Dendritic cell treated with granulocyte-macrophage colony-stimulating factor and Interleukin-4, amounts not matched to agents 40 ng/mL and 50 ng/mL, for 4 days (primary cell): ENCODE measurements at regions not wholly inside any gene's neighbourhood (a gene's known extent, or its start where the extent isn't known, plus 50 kb on each side); places are given as distances from the start of the nearest gene placed in this dataset.

Source experiments
- H3K27ac Mint-ChIP-seq: one replicate; pipeline ENCODE4 v1.8.0; 2022; ENCODE audit warnings: mild to moderate bottlenecking, mixed read lengths
- H3K27me3 Mint-ChIP-seq: one replicate; pipeline ENCODE4 v1.8.0; 2022; ENCODE audit warnings: mild to moderate bottlenecking, mixed read lengths
- H3K36me3 Mint-ChIP-seq: one replicate; pipeline ENCODE4 v1.8.0; 2022; ENCODE audit warnings: low read depth, mixed read lengths
- H3K4me1 Mint-ChIP-seq: one replicate; pipeline ENCODE4 v1.8.0; 2022; ENCODE audit warnings: low read depth, mixed read lengths
- H3K4me3 Mint-ChIP-seq: one replicate; pipeline ENCODE4 v1.8.0; 2022; ENCODE audit warnings: mild to moderate bottlenecking, moderate library complexity, mixed read lengths
- H3K9me3 Mint-ChIP-seq: one replicate; pipeline ENCODE4 v1.8.0; 2022; ENCODE audit warnings: mixed read lengths
- intact Hi-C: fragments of 100-400 bp; cut with micrococcal nuclease; formaldehyde crosslinking; loops from one replicate; pipeline ENCODE4 v1.15.0; 2022

DNA sequence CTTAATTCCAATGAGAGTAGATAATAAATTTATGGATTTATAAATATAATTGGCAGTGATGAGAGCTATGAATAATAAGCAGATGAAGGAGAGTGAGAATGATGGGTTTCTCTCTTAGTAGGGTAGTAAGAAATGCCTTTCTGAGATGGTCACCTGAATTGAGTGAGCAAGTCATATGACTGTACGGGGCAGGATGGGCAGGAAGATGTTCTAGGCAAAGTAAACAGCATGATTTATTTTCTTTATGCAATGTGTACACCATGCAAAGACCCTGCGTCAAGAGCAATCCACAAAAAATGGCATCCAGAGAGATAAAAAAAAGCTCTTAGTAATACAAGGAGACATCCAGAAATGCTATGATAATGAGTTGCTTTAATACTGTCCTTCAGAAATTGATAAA is 409.9 kb downstream of the HLX start:
- Mint-ChIP-seq H3K36me3 (no peaks in the 10 kb centered on the region), H3K27me3 (no peaks in the 10 kb centered on the region), H3K9me3 (no peaks in the 10 kb centered on the region), H3K27ac (no peak overlapping the region), H3K4me3 (no peak overlapping the region), H3K4me1 (no peaks in the 10 kb centered on the region)
- intact Hi-C loops: no loop called here

DNA sequence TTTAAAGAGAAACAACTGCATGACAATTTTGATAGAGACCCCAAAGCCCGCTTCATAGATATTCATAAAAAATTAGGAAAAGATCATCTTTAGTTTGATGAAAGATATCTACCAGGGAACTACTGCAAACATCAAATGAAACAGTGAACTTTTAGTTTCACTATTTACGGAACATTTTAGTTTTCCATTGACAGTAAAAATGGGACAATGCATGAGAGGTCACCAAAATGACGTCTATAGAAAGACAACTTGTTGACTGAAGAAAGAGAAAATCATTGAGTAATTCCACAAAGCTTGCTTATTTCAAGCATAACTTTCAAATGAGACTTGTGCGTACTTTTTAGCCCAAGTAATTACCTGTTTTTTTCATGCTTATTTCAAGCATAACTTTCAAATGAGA is 411.4 kb downstream of the HLX start:
- intact Hi-C loops: no loop called here
- no peak overlapping the region for H3K4me3 Mint-ChIP-seq
- no peaks in the 10 kb centered on the region for H3K27me3 Mint-ChIP-seq
- no peaks in the 10 kb centered on the region for H3K9me3 Mint-ChIP-seq
- H3K27ac Mint-ChIP-seq: no peak overlapping the region
- no peaks in the 10 kb centered on the region for H3K36me3 Mint-ChIP-seq
- no peaks in the 10 kb centered on the region for H3K4me1 Mint-ChIP-seq

DNA sequence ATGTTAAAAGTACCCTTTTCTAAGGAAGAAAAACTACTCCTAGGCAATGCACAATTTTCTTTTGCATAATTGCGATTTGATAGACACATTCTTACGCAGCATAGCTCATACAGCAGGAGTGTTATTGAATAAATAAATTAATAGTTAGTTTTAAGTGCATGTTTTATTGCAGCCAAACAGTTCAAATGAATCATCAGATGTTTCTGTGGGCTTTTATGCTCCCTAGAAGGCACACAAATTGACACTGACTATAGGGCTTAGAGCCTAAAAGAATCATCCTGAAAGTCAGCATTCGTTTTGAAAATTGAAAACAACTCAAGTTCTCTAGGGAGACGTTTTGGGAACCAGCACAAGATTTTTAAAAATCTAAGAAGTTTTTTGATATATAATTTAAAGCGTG is 411.9 kb downstream of the HLX start:
- Mint-ChIP-seq H3K4me1 (no peaks in the 10 kb centered on the region), H3K4me3 (no peak overlapping the region), H3K27me3 (no peaks in the 10 kb centered on the region), H3K9me3 (no peaks in the 10 kb centered on the region), H3K36me3 (no peaks in the 10 kb centered on the region), H3K27ac (no peak overlapping the region)
- intact Hi-C loops: no loop called here

DNA sequence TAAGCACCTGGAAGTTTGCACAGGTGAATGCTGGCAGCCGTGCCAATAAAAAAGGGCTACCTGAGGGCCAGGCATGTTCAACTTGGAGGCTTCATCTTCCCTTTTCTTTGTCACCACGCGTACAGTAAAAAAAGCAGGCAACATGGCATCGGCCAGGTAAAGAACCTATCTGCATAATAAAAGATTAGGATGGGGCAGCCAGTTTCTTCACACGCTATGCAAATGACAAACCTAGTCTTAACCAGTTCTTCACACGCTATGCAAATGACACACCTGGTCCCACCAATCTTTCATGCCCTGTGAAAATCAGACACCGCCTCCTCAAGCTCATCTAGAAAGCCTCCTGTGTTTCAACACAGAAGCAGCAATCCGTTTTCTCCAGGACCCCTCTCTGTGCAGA is 413.4 kb downstream of the HLX start:
- Mint-ChIP-seq H3K27ac (no peak overlapping the region), H3K9me3 (no peaks in the 10 kb centered on the region), H3K4me3 (no peak overlapping the region), H3K36me3 (no peaks in the 10 kb centered on the region), H3K27me3 (no peaks in the 10 kb centered on the region), H3K4me1 (no peaks in the 10 kb centered on the region)
- intact Hi-C loops: no loop called here

DNA sequence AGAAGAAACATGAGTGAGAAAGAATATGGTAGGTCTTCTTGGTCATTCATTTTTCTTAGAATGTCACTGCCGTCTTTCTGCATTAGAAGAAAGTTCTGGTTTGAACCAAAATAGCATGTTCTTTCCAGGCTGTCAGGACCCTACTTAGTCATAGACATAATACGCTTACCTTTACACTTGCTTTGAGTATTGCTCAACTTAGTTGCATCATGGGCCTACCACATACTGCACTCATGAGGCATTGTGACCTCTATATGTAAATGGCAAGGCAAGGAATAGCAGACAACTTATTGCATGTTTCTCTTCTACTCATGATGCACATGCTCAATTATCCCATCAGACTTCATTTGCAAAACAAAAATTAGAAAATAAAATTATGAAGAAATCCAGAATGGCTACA is 415.0 kb downstream of the HLX start:
- no peaks in the 10 kb centered on the region for H3K4me1 Mint-ChIP-seq
- intact Hi-C loops: no loop called here

DNA sequence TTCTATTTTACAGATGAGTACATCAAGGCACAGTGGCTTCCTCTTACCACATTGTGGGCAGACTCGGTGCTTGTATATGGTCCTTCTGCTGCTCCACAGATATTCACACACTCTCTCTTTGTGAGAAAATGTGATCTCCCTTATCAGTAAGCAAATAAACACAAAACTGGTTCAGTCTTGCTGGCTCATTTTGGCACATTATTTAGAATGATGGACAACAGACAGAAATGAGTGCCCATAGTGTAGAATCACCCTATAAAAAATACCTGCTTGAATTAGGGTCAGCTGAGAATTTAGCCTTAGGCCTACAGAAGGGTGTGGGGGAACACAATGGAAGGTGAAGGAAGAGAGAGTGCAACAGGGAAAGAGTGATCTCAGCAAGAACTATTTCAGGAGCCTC is 423.1 kb downstream of the HLX start:
- intact Hi-C loops: no loop called here
- H3K36me3 Mint-ChIP-seq: no peaks in the 10 kb centered on the region
- no peaks in the 10 kb centered on the region for H3K9me3 Mint-ChIP-seq
- H3K4me3 Mint-ChIP-seq: no peak overlapping the region
- no peaks in the 10 kb centered on the region for H3K27me3 Mint-ChIP-seq
- H3K27ac Mint-ChIP-seq: no peak overlapping the region
- no peaks in the 10 kb centered on the region for H3K4me1 Mint-ChIP-seq

More for the DNA sequence above, 415.0 kb downstream of the HLX start:
- H3K27me3 Mint-ChIP-seq: no peaks in the 10 kb centered on the region
- H3K4me3 Mint-ChIP-seq: no peak overlapping the region
- no peaks in the 10 kb centered on the region for H3K9me3 Mint-ChIP-seq
- no peaks in the 10 kb centered on the region for H3K36me3 Mint-ChIP-seq
- no peak overlapping the region for H3K27ac Mint-ChIP-seq

DNA sequence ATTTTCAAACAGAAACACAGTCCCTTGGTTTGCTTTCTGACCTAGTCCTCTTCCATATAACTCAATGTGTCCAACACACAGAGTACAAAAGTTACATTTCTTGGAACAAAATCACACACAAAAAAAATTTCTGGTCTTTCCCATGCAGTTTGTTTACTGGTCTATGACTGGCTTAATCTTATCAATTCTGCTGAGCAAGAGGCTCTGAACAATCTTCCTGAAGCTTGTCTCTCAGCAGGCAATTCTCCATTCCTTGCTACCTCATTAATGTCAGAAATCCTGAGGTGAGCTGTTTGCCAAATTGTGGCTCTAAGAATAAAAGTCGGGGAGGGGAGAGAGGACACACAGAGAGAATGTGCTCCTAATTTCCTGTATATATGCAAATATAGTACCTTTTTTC is 423.6 kb downstream of the HLX start:
- no peaks in the 10 kb centered on the region for H3K9me3 Mint-ChIP-seq
- H3K4me1 Mint-ChIP-seq: no peaks in the 10 kb centered on the region
- no peaks in the 10 kb centered on the region for H3K36me3 Mint-ChIP-seq
- intact Hi-C loops: no loop called here
- H3K27ac Mint-ChIP-seq: no peak overlapping the region
- H3K27me3 Mint-ChIP-seq: no peaks in the 10 kb centered on the region
- no peak overlapping the region for H3K4me3 Mint-ChIP-seq

DNA sequence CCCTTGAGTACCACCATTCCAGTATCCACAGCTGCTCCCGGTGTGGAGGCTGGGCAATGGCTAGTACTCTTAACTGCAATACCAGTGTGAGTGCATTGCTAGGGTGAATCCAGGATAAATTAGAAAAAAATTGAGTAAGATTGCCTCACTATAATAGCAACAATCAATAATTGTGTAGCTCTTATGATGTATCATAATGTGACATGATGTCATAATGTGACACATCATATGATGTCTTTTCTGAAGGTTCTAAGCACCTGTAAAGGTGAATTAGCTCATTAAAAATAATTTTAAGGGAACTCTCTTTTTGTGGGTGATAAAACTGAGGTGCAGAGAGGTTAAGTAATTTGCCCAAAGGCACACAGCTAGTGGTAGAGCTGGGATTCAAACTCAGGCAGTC is 424.4 kb downstream of the HLX start:
- Mint-ChIP-seq H3K9me3 (peaks cover 3% of the 10 kb centered on the region), H3K4me1 (no peaks in the 10 kb centered on the region), H3K27ac (no peak overlapping the region), H3K36me3 (no peaks in the 10 kb centered on the region), H3K27me3 (no peaks in the 10 kb centered on the region), H3K4me3 (no peak overlapping the region)
- intact Hi-C loops: no loop called here

DNA sequence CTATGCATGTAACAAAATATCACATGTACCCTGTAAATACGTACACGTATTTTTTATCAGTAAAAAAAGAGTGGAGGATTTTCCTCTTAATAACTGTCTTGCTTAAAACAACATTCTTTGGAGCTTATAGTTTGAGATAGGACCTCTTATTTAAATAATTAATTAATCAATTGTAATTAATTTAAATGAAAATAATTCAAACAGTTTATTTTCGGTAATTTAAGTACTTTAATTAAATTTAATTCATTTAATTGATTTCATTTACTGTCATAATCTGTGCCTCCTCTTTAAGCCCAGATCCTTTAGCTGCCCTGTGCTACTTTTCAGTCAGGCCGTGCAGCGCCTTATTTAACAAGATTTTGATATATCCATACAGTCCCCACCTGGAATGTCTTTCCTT is 427.0 kb downstream of the HLX start:
- intact Hi-C loops: no loop called here
- Mint-ChIP-seq H3K36me3 (no peaks in the 10 kb centered on the region), H3K27ac (no peak overlapping the region), H3K9me3 (peaks cover 11% of the 10 kb centered on the region), H3K27me3 (no peaks in the 10 kb centered on the region), H3K4me3 (no peak overlapping the region), H3K4me1 (no peaks in the 10 kb centered on the region)

DNA sequence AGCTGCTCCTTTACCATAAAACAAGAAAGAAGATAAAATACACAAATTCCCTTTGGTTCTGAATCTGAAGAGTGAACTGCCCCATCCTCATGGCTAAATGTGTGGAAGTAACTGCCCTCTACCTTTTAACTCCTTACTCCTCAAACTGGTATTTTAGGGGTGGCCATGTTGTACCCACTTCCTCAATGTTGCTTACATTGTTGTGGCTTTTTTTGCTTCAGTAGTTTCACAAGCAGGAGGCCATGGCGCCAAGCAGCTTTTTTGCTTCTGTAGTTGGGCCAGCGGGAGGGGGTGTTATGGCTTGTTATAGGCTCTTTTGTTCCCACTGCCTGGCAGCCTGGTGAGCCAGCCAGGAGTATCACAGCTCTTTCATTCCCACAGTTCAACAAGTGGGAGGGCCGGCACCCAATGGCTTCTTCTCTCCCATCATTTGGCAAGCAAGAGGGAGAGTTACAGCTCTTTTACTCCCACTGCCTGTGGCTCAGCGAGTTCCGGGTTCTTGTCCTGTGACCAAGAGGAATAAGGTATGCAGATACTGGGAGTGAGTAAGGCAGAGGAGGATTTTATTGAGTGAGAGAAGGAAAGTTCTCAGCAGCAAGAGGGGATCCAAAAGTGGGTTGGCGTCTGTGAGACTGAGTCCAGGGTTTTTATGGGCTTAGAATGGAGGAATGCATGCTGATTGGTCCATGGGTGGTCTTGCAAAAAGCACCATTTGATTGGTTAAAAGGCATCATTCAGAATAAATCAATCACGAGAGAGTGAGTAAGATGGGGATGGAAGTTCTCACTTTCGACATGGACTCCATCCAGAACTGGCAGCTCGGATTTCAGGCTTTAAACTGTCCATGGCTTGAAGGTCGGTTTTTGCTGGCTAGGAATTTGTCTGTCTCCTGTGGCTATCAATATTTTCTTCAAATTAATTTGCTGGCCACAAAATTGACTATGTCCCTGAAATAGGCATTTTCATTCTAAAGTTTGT is 429.6 kb downstream of the HLX start:
- Mint-ChIP-seq H3K9me3 (peaks cover 11% of the 10 kb centered on the region), H3K4me3 (no peak overlapping the region), H3K36me3 (no peaks in the 10 kb centered on the region), H3K27me3 (no peaks in the 10 kb centered on the region), H3K4me1 (no peaks in the 10 kb centered on the region), H3K27ac (no peak overlapping the region)
- intact Hi-C loops: no loop called here

DNA sequence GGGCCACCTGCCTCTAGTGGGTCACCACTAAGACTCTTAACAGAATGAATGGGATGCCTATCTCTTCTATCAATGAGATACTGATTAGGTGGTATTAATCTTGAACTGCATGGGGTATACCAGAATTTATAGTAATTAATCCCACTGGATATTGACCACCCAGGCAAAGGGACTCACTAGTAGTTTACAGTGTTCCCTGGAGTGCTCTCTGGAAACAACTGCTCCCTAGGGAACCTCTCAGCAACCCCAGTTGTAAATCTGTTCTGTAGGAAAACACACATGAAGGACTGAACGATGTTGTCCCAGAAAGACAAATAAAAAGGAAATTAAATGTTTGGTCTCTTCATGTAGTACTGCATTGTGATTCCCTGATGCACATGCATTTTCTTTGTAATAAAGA is 430.5 kb downstream of the HLX start:
- Mint-ChIP-seq H3K27ac (no peak overlapping the region), H3K4me1 (no peaks in the 10 kb centered on the region), H3K4me3 (no peak overlapping the region), H3K27me3 (no peaks in the 10 kb centered on the region), H3K36me3 (no peaks in the 10 kb centered on the region), H3K9me3 (peaks cover 11% of the 10 kb centered on the region)
- intact Hi-C loops: no loop called here

DNA sequence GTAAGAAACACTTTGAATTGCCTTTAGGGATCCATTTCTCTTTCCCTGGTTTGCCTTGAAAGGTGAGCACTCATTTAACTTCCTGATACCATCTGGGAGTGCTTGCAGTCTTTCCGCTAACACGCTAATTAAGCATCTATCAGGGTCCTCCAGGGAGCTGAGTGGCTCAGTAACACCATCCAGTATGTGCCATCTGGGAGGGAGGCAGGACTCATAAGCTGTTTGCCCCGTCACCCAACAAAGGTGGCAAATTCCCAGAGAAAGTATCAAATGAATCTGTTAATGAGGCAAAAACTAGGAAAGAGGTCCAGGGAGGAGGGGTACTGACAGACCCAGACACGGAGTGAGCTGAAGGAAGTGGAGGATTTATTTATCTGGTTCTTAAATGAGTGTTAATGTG is 430.9 kb downstream of the HLX start:
- intact Hi-C loops: no loop called here
- Mint-ChIP-seq H3K27me3 (no peaks in the 10 kb centered on the region), H3K4me1 (no peaks in the 10 kb centered on the region), H3K27ac (no peak overlapping the region), H3K36me3 (no peaks in the 10 kb centered on the region), H3K9me3 (peaks cover 11% of the 10 kb centered on the region), H3K4me3 (no peak overlapping the region)

DNA sequence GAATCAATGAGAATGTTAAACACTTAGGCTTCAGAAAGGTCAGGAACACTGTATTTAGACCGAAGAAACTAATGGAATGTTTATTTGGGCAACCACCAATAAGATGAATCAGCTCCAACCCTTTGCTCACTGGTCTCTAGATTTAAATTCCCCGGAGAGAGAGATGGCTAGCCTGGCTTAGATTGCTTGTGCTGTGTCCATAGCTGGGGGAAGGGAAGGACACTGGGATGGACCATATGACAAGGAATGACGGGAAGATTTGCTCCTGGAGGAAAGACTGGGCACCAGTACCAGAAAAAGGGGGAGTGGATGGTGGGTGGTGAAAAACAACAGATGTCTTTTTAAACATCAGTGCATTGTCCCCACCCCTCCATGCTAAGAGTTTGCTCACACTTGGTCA is 426.6 kb downstream of the DUSP10 start:
- intact Hi-C loops: no loop called here
- Mint-ChIP-seq H3K36me3 (no peaks in the 10 kb centered on the region), H3K4me3 (no peak overlapping the region), H3K27me3 (no peaks in the 10 kb centered on the region), H3K9me3 (no peaks in the 10 kb centered on the region), H3K4me1 (no peaks in the 10 kb centered on the region), H3K27ac (no peak overlapping the region)

DNA sequence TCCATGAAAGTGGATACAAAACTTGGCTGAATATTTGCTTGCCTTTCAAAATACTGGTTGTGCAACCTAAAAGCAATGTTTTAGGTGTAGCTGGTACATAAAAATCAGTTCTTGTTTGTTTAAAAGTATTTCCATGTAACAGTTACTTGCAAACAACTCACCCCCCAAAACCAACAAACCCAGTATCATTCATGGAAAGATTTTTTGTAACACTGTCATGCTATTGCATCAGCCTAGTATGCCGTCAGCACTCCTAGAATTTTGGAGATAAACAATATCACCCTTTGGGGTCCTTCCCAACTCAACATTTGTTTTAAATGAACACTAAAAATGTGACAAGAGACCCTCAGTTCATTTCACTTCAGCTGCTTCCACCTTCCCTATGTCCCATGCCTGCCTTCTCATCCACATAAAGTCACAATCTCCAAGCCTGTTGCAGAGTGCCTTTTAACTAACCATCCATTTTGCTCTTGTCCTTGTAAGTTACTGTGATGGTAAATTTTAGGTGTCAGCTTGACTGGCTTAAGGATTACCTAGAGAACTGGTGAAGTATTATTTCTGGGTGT is 425.3 kb downstream of the DUSP10 start:
- Mint-ChIP-seq H3K27me3 (no peaks in the 10 kb centered on the region), H3K4me3 (no peak overlapping the region), H3K36me3 (no peaks in the 10 kb centered on the region), H3K4me1 (no peaks in the 10 kb centered on the region), H3K27ac (no peak overlapping the region), H3K9me3 (no peaks in the 10 kb centered on the region)
- intact Hi-C loops: no loop called here

DNA sequence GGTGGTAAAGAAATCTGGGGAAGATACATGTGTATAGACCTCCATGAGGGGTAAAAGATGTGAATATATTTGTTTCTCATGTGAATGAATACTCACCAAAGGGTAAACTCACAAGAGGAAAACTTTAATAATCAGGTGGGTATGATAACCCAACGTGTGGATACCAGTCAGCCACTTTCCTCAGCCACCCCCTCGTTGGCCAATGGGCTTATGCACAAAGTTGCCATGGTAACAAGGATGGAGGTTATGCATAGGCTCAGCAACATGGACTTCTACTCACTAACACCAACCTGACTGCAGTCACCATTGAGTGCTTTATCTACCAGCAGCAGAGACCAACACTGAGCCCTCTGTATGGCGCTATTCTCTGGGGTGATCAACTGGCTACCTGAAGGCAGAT is 424.4 kb downstream of the DUSP10 start:
- Mint-ChIP-seq H3K9me3 (no peaks in the 10 kb centered on the region), H3K36me3 (no peaks in the 10 kb centered on the region), H3K4me1 (no peaks in the 10 kb centered on the region), H3K4me3 (no peak overlapping the region), H3K27ac (no peak overlapping the region), H3K27me3 (no peaks in the 10 kb centered on the region)
- intact Hi-C loops: no loop called here
